Medulla oblongata (tissue), 1 donor: ENCODE measurements at regions not wholly inside any gene's neighbourhood (a gene's known extent, or its start where the extent isn't known, plus 50 kb on each side); places are given as distances from the start of the nearest gene placed in this dataset.
"Not testable (repeated sequence)": the region's sequence is repeated elsewhere in the genome, so short reads cannot be mapped to it uniquely, and the experiment has no call there.

Experiments used
- DNase-seq: peaks from one replicate; pipeline ENCODE4 v3.0.0-alpha.2; 2015; ENCODE audit errors: extremely low spot score

GRCh38 chr2:228956701-228957474 lies 314.2 kb downstream of the PID1 start:
- no peak for DNase-seq

- no peak for DNase-seq
Measured at GRCh38 chr2:228949831-228950230, 321.3 kb downstream of the PID1 start.

GRCh38 chr2:228945710-228946109 lies 325.4 kb downstream of the PID1 start:
- no peak for DNase-seq

- no peak for DNase-seq
Measured at GRCh38 chr2:228942856-228943255, 328.2 kb downstream of the PID1 start.

- DNase-seq = no peak
Measured at GRCh38 chr2:228938629-228939028, 332.5 kb downstream of the PID1 start.

- DNase-seq = no peak
Measured at GRCh38 chr2:228927028-228928010, 343.8 kb downstream of the PID1 start.

GRCh38 chr2:228919808-228920207 lies 351.3 kb downstream of the PID1 start:
- DNase-seq = no peak

- DNase-seq = no peak
Measured at GRCh38 chr2:228917220-228917619, 353.9 kb downstream of the PID1 start.

- DNase-seq = no peak
Measured at GRCh38 chr2:228916416-228917090, 354.5 kb downstream of the PID1 start.

- DNase-seq = no peak
Measured at GRCh38 chr2:228913176-228913575, 357.9 kb downstream of the PID1 start.

- not testable (repeated sequence) for DNase-seq
Measured at GRCh38 chr2:228910872-228911271, 360.2 kb downstream of the PID1 start.

- no peak for DNase-seq
Measured at GRCh38 chr2:228902176-228902575, 368.9 kb downstream of the PID1 start.

GRCh38 chr2:228901531-228901930 lies 369.6 kb downstream of the PID1 start:
- DNase-seq = no peak

GRCh38 chr2:228878138-228878537 lies 392.9 kb downstream of the PID1 start:
- DNase-seq = no peak

GRCh38 chr2:228876276-228876675 lies 394.8 kb downstream of the PID1 start:
- no peak for DNase-seq

- no peak for DNase-seq
Measured at GRCh38 chr2:228875152-228875900, 395.8 kb downstream of the PID1 start.

- no peak for DNase-seq
Measured at GRCh38 chr2:228871012-228871411, 400.1 kb downstream of the PID1 start.

GRCh38 chr2:228869636-228870264 lies 401.3 kb downstream of the PID1 start:
- DNase-seq = no peak

- DNase-seq = no peak
Measured at GRCh38 chr2:228867406-228867805, 403.7 kb downstream of the PID1 start.

GRCh38 chr2:228866781-228867180 lies 404.3 kb downstream of the PID1 start:
- no peak for DNase-seq

GRCh38 chr2:228866044-228866443 lies 405.0 kb downstream of the PID1 start:
- DNase-seq = no peak
